Adrenal gland (tissue), 9 donors: ENCODE measurements at regions not wholly inside any gene's neighbourhood (a gene's known extent, or its start where the extent isn't known, plus 50 kb on each side); places are given as distances from the start of the nearest gene placed in this dataset.

Experiments used
- DNase-seq, 7 donors: peaks; one replicate each; pipeline ENCODE4 v3.0.0-alpha.2; 2019 to 2020
- H3K27ac ChIP-seq, 5 donors: fragments of 200-600 bp; sonication (generic) in 4 of 5; 1 replicate in 3 of 5; 2 replicates in 2 of 5; pipeline versions ENCODE4 v1.5.1 to v1.8.0; 2016 to 2020; ENCODE audit warnings: mild to moderate bottlenecking in 1 of 5
- H3K27me3 ChIP-seq: fragments of 200-600 bp; 2 replicates; pipeline ENCODE4 v1.8.0; 2021
- H3K36me3 ChIP-seq, 2 donors: fragments of 200-600 bp; replicated peaks in 1 of 2; 1 replicate in 1 of 2; 2 replicates in 1 of 2; pipeline versions ENCODE4 v1.5.1 to v1.8.0; 2018 to 2022
- H3K4me1 ChIP-seq, 2 donors: fragments of 200-600 bp; replicated peaks in 1 of 2; 1 replicate in 1 of 2; 2 replicates in 1 of 2; pipeline versions ENCODE4 v1.5.1 to v1.8.0; 2018 to 2021
- H3K4me3 ChIP-seq, 4 donors: fragments of 200-600 bp; sonication (generic) in 3 of 4; one replicate each; pipeline ENCODE4 v1.5.1; 2016 to 2018
- H3K9me3 ChIP-seq, 3 donors: fragments of 200-600 bp; sonication (generic) in 1 of 3; replicated peaks in 1 of 3; 1 replicate in 2 of 3; 2 replicates in 1 of 3; pipeline versions ENCODE4 v1.5.1 to v1.8.0; 2016 to 2021
- POLR2A ChIP-seq, 2 donors: fragments of 450-650 bp; IDR thresholded peaks; one replicate each; pipeline ENCODE4 v1.6.1; 2017; ENCODE audit warnings: antibody characterized with exemption in 2 of 2, mild to moderate bottlenecking in 2 of 2, moderate library complexity in 1 of 2
- WGBS, 4 donors: extraction: QIAGEN DNeasy Blood & Tissue Kit in 2 of 4; methylation state at CpG; one replicate each; pipeline versions ENCODE4 v1.1.5 to v1.1.7; 2013 to 2017; 5-methylcytosine and 5-hydroxymethylcytosine counted together
- intact Hi-C, 2 donors: fragments of 100-400 bp; cut with DNase I; formaldehyde crosslinking; loops; one replicate each; pipeline versions ENCODE4 v1.14.1 to v1.15.0; 2022 to 2023
- TF ChIP-seq, protein P1 (sequence below), 6 experiments: fragments of 450-650 bp in 4 of 6; fragments of 200-600 bp in 2 of 6; sonication (generic) in 1 of 6; IDR thresholded peaks; 1 replicate in 5 of 6; 2 replicates in 1 of 6; pipeline versions ENCODE4 v1.5.1 to v1.8.0; 2016 to 2021; ENCODE audit warnings: antibody characterized with exemption in 6 of 6, mild to moderate bottlenecking in 2 of 6, moderate library complexity in 1 of 6
- donor health status: healthy with polysubstance abuse.
- donor health status: Bipolar disorder and iron deficiency.
- donor health status: DM: yes; HTN: yes; CAD: no.
- donor health status: DM: no; HTN: no; CAD: no.
- donor health status: DM: no; HTN: no; CAD: no.

DNA sequence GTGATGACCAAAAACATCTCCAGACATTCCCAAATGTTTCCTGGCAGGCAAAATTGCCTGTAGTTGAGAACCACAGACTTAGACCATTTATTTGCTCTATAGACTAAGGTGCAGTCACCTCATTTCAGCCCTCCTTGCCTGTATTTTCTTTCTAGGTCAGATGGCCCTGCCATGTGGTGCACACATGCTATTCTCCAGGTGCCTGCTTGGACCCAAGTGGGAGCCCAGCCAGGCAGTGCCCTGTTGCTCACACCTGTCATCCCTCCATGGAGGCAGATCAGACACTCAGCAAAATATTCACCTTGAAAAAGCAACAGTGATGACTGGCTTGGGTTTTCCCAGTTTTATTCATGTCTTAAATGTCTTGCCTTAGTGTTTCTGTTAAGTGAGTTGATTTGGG is 311.4 kb downstream of the TFAP2C start:
- Histone ChIP-seq H3K36me3 (no peaks in the 10 kb centered on the region), H3K4me3 (no peak overlapping the region), H3K4me1 (no peaks in the 10 kb centered on the region), H3K27me3 (no peaks in the 10 kb centered on the region), H3K9me3 (no peaks in the 10 kb centered on the region), H3K27ac (no peak overlapping the region)
- no peak for TF ChIP-seq POLR2A (IDR thresholded peaks at IDR 0.05)
- TF ChIP-seq, protein P1, sequence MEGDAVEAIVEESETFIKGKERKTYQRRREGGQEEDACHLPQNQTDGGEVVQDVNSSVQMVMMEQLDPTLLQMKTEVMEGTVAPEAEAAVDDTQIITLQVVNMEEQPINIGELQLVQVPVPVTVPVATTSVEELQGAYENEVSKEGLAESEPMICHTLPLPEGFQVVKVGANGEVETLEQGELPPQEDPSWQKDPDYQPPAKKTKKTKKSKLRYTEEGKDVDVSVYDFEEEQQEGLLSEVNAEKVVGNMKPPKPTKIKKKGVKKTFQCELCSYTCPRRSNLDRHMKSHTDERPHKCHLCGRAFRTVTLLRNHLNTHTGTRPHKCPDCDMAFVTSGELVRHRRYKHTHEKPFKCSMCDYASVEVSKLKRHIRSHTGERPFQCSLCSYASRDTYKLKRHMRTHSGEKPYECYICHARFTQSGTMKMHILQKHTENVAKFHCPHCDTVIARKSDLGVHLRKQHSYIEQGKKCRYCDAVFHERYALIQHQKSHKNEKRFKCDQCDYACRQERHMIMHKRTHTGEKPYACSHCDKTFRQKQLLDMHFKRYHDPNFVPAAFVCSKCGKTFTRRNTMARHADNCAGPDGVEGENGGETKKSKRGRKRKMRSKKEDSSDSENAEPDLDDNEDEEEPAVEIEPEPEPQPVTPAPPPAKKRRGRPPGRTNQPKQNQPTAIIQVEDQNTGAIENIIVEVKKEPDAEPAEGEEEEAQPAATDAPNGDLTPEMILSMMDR (IDR thresholded peaks at IDR 0.05) = no peak
- DNase-seq = no peak
- intact Hi-C loops = no loop called here

DNA sequence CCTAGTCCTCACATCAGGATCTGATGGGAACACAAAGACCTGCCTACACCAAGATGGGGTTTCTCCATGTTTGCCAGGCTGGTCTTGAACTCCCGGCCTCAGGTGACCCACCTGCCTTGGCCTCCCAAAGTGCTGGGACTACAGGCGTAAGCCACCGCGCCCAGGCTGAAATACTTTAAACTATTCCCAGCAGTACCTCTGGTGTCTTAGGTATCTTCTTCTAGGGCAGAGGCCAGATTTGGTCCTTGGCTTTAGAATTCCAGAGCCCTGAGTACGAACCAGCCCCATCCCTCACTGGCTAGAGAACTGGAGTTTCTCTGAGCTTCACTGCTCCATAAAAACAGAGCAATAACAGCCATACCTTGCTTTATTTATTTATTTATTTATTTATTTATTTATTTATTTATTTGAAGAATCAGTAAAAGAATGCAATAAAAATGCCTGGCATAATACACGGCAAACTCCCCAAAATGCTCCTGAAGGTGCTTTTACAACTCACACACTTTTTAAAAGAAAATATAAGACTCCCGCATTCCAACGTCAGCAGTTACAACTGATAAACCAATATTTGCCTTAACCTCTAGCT is 312.1 kb downstream of the TFAP2C start:
- Histone ChIP-seq H3K4me3 (no peak overlapping the region), H3K36me3 (no peaks in the 10 kb centered on the region), H3K4me1 (no peaks in the 10 kb centered on the region), H3K27ac (no peak overlapping the region), H3K27me3 (peaks cover 5% of the 10 kb centered on the region), H3K9me3 (no peaks in the 10 kb centered on the region)
- no peak for DNase-seq
- TF ChIP-seq POLR2A (IDR thresholded peaks at IDR 0.05) = no peak
- 70 to 76% (median 72%) methylated on average over 7 to 8 of the region's 8 CpGs for WGBS, 4 donors
- intact Hi-C loops = no loop called here

DNA sequence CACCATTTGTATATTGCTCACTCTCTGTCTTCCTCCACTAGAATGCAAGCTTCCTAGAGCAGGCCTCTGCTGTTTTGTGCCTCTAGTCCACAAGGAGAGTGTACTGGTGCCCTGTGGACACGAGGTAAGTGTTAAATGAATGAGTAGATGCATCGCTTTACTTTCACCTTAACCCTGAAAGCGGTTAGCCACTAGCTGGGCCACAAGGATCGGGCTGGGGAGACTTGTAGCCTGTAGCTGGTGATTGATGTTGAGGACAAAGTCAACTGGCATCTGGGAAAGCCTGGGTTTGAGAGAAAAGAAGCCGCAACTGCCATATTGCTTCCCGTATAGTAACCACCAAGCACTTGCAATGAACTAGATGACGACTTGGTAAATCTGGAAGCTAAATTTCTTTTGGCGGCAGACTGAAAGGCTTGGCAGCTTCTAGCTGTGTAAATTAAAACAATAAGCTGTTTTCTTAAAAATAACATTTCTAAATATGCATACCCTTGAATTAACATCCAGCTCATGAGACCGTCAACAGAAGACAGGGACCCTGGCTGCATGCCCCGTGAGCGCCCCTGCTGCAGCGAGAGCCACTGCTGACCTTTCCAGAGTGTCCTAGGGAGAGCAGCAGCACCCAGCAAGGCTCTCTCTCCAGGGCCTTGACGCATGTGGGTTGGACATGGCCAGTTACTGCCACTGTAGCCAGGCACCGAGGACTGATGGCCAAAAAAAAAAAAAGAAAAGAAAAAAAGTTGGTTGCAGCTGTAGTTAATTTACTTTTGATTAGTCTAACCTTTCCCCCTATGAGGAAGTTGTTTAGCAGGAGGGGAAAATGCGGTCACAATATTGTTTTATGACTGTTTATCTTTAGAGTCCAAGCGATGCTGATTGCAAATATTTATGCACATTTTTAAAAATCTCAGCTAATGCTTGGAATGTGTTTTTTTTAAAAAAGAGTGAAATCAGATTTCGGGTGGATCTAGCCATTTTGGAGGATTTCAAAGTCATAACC is 315.1 kb downstream of the TFAP2C start:
- 52 to 59% (median 57%) methylated on average over 17 of the region's 17 CpGs for WGBS, 4 donors
- TF ChIP-seq POLR2A (IDR thresholded peaks at IDR 0.05) = no peak
- TF ChIP-seq, protein P1 (IDR thresholded peaks at IDR 0.05) = no peak
- no peak overlapping the region for H3K4me3 ChIP-seq
- H3K27me3 ChIP-seq = peaks cover 11% of the 10 kb centered on the region
- no peaks in the 10 kb centered on the region for H3K9me3 ChIP-seq
- no peaks in the 10 kb centered on the region for H3K4me1 ChIP-seq
- H3K36me3 ChIP-seq = no peaks in the 10 kb centered on the region
- intact Hi-C loops = no loop called here
- no peak for DNase-seq
- no peak overlapping the region for H3K27ac ChIP-seq

DNA sequence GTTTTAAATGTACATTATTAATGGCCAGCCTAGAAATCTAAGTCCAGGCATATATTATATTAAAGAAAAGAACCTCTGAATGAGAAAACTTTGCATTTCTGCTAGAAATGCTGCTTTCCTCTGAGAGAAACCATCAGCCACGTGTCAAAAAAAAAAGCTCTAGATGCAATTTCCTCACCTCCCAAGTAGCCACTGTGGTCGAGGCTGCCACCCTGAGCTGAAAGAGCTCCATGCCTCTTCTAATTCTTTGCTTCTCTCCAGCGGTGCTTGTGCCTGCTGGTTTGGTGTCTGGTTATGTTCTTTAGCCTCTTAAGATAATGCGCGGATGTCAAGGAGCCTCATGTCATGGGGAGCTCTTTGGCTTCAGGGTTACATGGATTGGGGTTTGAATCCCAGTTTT is 316.0 kb downstream of the TFAP2C start:
- DNase-seq = no peak
- Histone ChIP-seq H3K36me3 (no peaks in the 10 kb centered on the region), H3K4me3 (no peak overlapping the region), H3K27me3 (peaks cover 14% of the 10 kb centered on the region), H3K27ac (no peak overlapping the region), H3K9me3 (no peaks in the 10 kb centered on the region), H3K4me1 (no peaks in the 10 kb centered on the region)
- intact Hi-C loops = no loop called here
- 43 to 54% (median 49%) methylated on average over 5 of the region's 5 CpGs for WGBS, 4 donors
- TF ChIP-seq POLR2A (IDR thresholded peaks at IDR 0.05) = no peak
- TF ChIP-seq, protein P1 (IDR thresholded peaks at IDR 0.05) = no peak
